ENCODE measurements at regions not wholly inside any gene's neighbourhood (a gene's known extent, or its start where the extent isn't known, plus 50 kb on each side); places are given as distances from the start of the nearest gene placed in this dataset.

GRCh38 chrX:131779306-131779705 is 235.4 kb downstream of the OR13H1 start:
- no peak for DNase-seq (ENCODE audit: low spot score)

- no peak for DNase-seq (ENCODE audit: low spot score)
These were observed 235.9 kb downstream of the OR13H1 start for GRCh38 chrX:131779741-131780140.

- no peak for DNase-seq (ENCODE audit: low spot score)
These were observed 238.8 kb downstream of the OR13H1 start for GRCh38 chrX:131782646-131783045.

- DNase-seq (ENCODE audit: low spot score), result no peak
These were observed 239.4 kb upstream of the STK26 start for GRCh38 chrX:131783555-131784308.

GRCh38 chrX:131789664-131790063 is 233.4 kb upstream of the STK26 start:
- DNase-seq (ENCODE audit: low spot score), result no peak

GRCh38 chrX:131791608-131792355 is 231.3 kb upstream of the STK26 start:
- no peak for DNase-seq (ENCODE audit: low spot score)

- DNase-seq (ENCODE audit: low spot score), result no peak
These were observed 230.7 kb upstream of the STK26 start for GRCh38 chrX:131792356-131792749.

- peak; percentile 19 for DNase-seq (ENCODE audit: low spot score)
These were observed 230.2 kb upstream of the STK26 start for GRCh38 chrX:131792789-131793462.

GRCh38 chrX:131795442-131796229 is 227.5 kb upstream of the STK26 start:
- no peak for DNase-seq (ENCODE audit: low spot score)

- DNase-seq (ENCODE audit: low spot score), result no peak
These were observed 222.0 kb upstream of the STK26 start for GRCh38 chrX:131801066-131801465.

- no peak for DNase-seq (ENCODE audit: low spot score)
These were observed 221.2 kb upstream of the STK26 start for GRCh38 chrX:131801911-131802310.

GRCh38 chrX:131802836-131803626 is 220.1 kb upstream of the STK26 start:
- DNase-seq (ENCODE audit: low spot score), result no peak

GRCh38 chrX:131812847-131813825 is 210.0 kb upstream of the STK26 start:
- peak; percentile 72 for DNase-seq (ENCODE audit: low spot score)

- DNase-seq (ENCODE audit: low spot score), result no peak
These were observed 206.5 kb upstream of the STK26 start for GRCh38 chrX:131816551-131817136.

- no peak for DNase-seq (ENCODE audit: low spot score)
These were observed 204.7 kb upstream of the STK26 start for GRCh38 chrX:131818297-131818936.

GRCh38 chrX:131821945-131822622 is 201.0 kb upstream of the STK26 start:
- DNase-seq (ENCODE audit: low spot score), result no peak

- DNase-seq (ENCODE audit: low spot score), result no peak
These were observed 196.5 kb upstream of the STK26 start for GRCh38 chrX:131826572-131826971.

- DNase-seq (ENCODE audit: low spot score), result peak; percentile 23
These were observed 195.2 kb upstream of the STK26 start for GRCh38 chrX:131827935-131828334.

- no peak for DNase-seq (ENCODE audit: low spot score)
These were observed 194.6 kb upstream of the STK26 start for GRCh38 chrX:131828482-131828881.
